ENCODE measurements at regions not wholly inside any gene's neighbourhood (a gene's known extent, or its start where the extent isn't known, plus 50 kb on each side); places are given as distances from the start of the nearest gene placed in this dataset.

DNA sequence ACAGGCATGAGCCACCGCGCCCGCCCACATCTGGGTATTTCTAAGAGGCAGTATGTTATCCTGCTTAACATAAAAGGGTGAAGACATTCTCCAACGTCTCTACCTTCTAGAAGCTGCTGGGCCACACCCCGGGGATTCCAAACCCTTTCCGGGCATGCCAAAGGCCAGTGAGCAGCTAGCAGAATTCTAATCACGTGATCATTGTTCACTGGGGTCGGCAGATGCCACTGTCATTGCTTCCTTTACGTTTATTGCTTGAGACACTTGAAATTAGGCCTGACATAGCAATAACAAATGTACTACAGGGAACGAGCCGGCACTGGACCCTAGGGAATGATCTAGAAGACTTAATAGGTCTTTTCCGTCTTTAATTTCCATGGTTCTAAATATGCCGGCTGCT lies 141.2 kb upstream of the ZFHX3 start:
- DNase-seq (ENCODE audit: low read depth): no peak

DNA sequence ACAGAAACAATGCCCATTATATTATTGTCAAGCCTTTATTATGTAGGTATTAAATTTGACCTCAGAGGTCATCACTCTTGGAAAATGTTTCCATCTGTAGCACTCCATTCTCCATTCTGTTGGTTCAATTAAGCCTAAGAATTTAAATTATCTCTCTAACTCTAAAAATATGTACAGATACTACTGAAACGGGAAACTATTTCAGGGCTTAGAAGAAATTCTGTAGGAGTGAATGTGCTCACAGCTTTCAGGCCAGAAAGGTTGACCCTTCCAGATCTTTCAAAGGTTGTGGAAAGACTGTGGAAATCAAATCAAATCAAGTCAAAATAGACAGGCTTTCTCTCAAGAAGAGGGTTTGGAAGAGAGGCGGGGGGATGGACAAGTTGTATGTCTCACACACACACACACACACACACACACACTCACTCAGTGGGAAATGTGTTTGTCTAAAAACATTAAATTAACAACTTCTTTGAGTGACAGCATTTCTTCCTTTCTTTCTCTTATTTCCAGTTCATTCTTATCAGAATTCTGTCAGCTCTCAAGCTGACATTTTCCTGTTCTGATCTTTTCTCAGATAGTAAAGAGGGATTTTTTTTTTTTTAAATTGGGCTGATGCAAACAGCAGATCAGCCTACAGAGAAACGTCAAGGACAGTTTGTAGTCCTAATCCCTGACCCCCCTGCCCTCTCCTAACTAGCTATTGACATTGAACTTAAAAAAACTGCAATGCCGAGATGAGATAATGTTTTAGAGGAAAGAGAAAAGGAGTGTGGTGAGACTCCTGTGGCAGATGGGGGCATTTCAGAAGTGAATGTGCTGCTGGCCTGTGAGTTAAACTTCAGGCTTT lies 139.0 kb upstream of the ZFHX3 start:
- no peak for DNase-seq (ENCODE audit: low read depth)

GRCh38 chr16:73185737-73186136 lies 137.8 kb upstream of the ZFHX3 start:
- no peak for DNase-seq (ENCODE audit: low read depth)

DNA sequence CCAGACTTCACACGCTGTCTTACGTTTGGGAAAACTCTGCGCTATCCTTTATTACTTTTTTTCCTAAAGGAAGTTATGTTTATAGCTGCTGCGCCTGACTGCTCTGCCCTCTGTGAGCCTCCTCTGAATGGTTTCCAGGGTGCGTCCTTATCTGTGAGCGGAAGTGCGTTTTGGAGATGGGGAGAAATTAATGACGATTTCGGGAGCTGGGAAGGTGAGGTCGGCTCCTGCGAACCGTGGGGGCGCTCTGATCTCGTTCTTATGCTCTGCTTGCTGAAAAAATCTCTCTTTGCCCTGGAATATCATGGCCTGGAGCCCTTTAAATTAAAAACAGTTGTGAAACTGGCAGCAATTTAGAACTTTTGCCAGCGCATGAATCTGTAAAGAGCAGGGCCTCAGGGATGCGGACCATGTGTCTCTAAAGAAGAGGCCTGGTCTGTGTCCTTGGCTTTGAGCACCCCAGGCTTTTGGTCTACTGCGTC lies 135.7 kb upstream of the ZFHX3 start:
- no peak for DNase-seq (ENCODE audit: low read depth)

DNA sequence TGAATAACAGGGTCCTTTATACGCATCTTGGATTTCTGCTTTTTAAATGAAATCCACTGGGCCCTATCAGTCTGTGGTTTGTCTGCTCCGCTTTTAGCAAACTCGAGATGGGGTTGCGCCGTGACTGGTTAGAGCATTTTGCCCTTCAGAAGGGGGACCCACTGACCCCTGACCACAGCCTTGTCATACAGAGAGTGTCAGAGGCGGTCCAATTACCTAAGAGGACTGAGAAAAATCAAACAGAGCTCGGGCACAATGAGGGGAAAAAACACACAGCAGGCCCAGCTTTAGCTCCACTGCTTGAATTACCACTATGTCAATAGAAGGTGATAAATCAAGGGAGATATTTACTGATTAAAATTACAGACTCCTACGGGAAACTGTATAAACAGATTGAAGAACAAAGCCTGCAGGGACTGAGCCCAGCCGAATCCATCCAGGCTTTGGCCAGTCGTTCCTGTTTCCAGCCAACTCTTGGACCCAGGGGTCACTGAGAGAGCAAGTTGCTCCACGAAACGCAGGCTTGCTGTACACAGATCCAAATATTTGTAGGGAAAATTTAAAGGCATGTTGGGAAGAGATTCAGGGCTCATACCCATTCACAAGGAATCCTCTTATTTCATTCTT lies 131.9 kb upstream of the ZFHX3 start:
- DNase-seq (ENCODE audit: low read depth): no peak

GRCh38 chr16:73177729-73178295 lies 129.9 kb upstream of the ZFHX3 start:
- no peak for DNase-seq (ENCODE audit: low read depth)

DNA sequence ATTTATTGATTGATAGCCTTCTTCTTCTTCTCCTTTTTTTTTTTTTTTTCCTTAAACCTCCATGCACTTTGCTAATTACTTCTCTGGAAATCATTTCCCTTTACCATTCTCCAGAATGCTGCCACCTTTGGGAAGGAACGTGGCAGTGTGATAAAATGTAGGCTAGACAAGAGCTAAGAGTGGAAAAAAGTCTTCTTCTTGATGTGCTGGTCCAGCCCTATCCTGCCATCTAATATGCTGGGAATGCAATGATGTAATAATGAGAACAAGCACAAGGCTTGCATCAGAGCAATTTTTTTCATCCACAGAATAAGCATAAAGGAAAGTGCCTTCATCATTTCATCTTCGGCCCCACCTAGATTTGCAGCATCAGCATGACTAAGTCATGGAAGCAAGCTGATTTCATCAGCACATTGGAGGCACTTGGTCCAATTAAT lies 128.7 kb upstream of the ZFHX3 start:
- no peak for DNase-seq (ENCODE audit: low read depth)

- no peak for DNase-seq (ENCODE audit: low read depth)
These were observed 125.2 kb upstream of the ZFHX3 start for GRCh38 chr16:73172973-73173709.

- DNase-seq (ENCODE audit: low read depth): no peak
These were observed 124.5 kb upstream of the ZFHX3 start for GRCh38 chr16:73172241-73172972.

- DNase-seq (ENCODE audit: low read depth): no peak
These were observed 123.9 kb upstream of the ZFHX3 start for GRCh38 chr16:73171901-73172240.

GRCh38 chr16:73171380-73171779 lies 123.5 kb upstream of the ZFHX3 start:
- DNase-seq (ENCODE audit: low read depth): no peak

DNA sequence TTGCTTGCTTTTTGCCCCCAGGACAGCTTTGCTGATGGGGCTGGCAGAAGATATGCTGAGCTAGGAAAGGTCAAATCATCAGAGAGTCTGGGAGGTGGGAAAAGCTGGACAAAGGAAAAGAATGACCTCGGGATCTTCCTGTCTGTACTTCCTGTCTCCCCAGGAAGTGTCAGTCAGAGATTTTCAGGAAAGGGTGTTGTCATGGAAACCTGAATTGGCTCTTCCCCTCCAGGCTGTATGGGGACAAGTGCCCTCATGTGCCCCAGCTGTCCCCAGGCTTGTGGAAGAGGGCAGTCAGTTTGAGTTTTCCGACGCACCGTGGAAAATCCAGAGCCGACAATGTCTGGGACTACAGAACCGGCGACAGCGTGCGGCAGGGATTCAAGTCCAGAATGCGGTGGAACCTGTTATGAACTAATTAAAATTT lies 122.7 kb upstream of the ZFHX3 start:
- no peak for DNase-seq (ENCODE audit: low read depth)

DNA sequence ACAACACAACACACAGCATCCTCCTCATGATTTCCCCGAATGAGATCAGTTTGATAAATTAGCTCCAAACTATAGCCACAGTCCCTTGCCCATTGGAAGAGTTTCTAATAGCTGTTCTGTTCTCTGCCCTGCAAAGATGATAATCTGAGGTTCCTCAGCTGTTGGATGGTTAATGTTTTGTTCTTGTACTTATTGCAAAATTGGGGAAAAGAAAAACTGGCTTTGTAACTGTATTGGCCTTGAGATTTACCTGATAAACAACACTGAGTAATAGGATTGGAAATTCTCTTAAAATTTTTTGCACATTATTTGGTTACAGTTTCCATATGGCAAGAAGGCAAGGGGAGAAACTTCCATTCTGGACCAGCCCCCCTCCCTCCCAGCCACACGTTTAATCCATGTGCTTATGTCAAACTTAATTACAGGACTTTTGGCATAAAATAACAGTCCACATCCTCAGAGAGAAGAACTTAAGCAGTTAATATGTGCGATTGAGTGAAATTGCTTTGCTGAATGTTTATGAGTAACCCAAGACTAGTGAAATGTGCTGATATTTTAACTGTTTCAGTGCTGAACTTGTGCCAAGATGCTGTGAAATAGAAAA lies 119.1 kb upstream of the ZFHX3 start:
- no peak for DNase-seq (ENCODE audit: low read depth)

- DNase-seq (ENCODE audit: low read depth): no peak
These were observed 118.5 kb upstream of the ZFHX3 start for GRCh38 chr16:73166441-73166851.

DNA sequence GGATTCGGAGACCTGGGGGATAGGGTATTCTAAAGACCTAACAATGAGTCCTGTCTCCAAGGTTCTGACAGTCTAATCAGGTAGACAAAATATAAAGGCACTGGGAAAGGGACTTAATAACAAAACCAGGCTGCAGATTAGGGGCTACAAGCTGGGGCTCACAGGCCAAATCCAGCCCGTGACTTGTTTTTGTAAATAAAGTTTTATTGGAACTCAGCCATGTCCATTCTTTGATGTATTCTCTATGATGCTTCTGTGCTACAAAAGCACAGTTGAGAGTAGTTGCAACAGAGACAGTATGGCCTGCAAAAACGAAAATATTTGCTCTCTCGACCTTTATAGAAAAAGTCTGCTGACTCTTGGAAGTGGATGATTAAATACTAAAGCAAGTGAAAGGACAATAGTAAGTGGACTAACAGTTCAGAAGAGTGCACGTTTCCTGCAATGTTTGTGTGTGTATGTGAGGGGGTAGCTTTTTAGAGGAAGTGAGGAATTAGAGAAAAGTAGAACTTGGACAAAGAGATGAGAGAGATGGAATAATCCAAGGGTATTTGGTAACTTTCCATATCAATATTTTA lies 115.4 kb upstream of the ZFHX3 start:
- no peak for DNase-seq (ENCODE audit: low read depth)

DNA sequence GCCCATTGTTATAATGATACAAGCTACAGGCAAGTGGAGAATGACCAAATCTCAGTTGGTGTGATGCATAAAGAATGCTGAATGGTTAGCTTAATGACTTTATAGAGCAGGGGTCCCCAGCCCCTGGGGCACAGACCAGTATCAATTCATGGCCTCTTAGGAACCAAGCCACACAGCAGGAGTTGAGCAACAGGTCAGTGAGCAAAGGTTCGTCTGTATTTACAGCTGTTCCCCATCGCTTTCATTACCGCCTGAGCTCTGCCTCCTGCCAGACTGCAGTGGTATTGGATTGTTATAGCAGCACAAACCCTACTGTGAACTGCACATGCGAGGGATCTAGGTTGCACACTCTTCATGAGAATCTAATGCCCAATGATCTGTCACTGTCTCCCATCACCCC lies 114.0 kb upstream of the ZFHX3 start:
- DNase-seq (ENCODE audit: low read depth): no peak

DNA sequence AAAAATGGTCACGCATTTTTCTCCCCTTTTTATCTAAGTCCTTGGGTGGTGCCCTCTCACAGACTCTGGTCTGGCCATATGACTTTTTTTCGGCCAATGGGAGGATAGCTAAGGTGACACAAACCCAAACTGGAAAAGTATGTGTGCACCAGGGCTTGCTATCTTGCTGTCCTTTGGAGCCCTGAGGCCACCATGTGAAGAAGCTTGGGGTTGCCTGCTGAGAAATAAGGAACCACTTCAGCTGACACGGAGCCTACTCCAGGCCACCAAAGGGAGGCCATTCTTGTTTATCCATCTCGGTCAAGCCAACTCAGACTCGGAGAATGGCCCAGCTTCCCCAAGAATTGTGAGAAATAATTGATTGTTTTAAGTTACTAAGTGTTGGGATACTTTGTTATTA lies 111.4 kb upstream of the ZFHX3 start:
- no peak for DNase-seq (ENCODE audit: low read depth)

DNA sequence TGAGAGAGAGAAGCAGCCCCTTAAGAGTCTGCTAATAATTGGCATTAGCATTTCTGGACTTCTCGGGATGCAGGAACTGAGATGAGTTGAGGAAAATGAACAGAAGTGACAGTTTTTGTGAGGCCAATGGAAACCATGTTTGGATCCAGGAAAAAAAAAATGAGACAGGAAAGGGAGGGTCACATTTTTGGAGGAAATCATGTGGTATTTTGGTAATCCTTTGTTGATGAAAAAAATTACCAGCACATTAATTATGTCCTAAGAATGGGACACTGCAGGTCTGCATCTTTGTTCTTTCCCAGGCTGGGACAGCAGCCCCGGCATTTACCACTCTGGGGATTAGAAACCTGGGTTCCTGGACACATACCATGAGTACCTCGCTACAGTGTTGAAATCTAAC lies 109.9 kb upstream of the ZFHX3 start:
- no peak for DNase-seq (ENCODE audit: low read depth)

GRCh38 chr16:73154063-73154870 lies 106.3 kb upstream of the ZFHX3 start:
- DNase-seq (ENCODE audit: low read depth): no peak
